GM21423 (cell line): ENCODE measurements at regions not wholly inside any gene's neighbourhood (a gene's known extent, or its start where the extent isn't known, plus 50 kb on each side); places are given as distances from the start of the nearest gene placed in this dataset.
A peak's percentile ranks its signal among the peaks of the same experiment; 100 is the strongest.
"Not testable (repeated sequence)": the region's sequence is repeated elsewhere in the genome, so short reads cannot be mapped to it uniquely, and the experiment has no call there.

Source experiments
- ATAC-seq: cut with Tn5 transposase; IDR thresholded peaks from one replicate; pipeline ENCODE4 v1.9.1; 2021; ENCODE audit warnings: mild to moderate bottlenecking, moderate library complexity; ENCODE audit not compliant: unreplicated experiment

DNA sequence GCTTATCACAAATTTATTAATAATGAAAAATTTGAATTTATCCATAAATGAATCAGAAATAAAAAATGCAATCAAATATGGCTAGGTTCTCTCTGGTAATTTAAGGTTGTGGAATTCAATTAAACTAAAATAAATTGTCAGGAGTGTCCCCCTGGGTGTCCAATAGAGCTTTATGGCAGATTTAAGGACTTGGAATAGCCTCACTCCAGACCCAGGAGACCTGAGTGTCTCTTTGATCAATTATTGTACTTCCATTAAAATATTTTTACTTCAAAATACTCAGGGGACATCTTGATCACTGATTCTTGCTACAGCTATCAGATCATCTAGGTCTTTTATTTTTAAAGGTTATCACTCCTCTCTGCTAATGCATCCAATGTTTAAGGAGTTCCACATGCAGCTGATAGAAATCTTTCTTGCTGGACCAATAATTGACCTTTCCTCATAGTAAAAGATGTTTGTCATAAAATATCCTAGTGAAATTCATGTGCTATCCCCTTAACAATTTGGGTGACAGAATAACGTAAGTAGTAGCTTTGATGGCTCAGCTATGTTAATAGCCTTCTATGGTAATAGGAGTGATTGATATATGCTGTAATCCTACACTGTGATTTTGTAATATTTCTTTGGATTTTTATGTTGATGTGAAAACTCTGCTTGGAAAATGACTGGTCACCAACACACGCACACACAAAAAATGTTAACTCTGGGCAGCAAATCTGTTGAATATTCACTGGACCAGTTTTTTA lies 395.3 kb downstream of the NYAP2 start:
- no peak for ATAC-seq

DNA sequence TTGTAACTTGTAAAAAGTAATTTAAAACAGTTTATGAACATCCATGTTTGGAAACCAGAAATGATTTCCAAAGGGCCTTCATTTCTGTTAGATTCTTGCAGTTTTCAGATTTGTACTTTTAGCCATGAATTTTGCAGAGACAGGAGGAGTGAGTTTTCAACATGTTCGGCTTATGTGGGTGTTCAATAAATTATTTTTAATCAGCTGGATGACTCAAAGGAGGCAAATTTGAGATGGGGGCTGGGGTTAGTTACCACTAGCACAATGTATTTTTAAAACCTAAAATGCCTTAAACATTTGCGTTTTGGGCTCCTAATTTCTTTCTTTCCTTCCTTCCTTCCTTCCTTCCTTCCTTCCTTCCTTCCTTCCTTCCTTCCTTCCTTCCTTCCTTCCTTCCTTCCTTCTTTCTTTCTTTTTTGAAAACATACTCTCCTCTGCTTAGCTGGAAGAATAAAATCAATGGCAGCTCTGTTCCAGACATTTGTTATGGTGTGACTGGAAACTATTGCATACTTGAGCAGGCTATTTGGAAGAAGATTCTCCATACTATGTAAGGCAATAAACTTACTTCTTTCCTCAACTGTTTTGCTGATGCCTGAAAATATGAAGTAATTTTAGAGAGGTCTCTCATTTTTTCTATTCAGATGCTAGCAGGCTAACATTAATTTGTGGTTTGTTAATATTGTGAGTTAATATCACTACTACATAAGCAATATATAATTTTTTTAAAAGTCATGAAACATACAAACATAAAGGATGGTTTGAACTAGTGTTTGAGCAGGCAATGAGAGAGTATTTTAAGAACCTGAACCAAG lies 394.4 kb downstream of the NYAP2 start:
- ATAC-seq: no peak

DNA sequence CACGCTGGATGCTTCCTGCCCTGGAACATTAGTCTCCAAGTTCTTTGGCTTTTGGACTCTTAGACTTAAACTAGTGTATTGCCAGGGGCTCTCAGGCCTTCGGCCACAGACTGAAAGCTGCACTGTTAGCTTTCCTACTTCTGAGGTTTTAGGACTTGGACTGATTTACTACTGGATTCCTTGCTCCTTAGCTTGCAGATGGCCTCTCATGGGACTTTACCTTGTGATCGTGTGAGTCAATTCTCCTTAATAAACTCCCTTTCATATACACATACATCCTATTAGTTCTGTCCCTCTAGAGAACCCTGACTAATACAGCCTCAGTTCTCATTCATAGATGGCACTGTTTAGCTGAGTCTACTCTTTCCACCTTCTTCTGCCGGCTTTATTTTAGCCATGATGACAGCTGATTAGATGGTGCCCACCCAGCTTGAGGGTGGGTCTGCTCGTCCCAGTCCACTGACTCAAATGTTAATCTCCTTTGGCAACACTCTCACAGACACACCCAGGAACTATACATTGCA lies 389.1 kb downstream of the NYAP2 start:
- no peak for ATAC-seq

DNA sequence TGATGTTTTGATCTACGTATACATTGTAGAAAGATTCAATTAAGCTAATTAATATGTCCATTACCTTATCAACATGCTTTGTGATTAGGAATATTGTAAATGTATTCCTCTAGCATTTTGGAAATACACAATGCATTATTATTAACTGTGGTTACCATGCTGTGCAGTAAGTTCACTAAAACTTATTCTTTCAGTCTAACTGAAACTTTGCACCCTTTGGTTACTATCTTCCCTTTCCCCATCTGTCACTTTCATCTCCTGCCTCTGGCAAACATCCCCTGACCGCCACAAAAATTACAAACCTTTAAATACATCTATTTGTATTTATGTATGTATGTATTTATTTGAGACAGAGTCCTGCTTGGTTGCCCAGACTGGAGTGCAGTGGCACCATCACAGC lies 388.0 kb downstream of the NYAP2 start:
- ATAC-seq: no peak

DNA sequence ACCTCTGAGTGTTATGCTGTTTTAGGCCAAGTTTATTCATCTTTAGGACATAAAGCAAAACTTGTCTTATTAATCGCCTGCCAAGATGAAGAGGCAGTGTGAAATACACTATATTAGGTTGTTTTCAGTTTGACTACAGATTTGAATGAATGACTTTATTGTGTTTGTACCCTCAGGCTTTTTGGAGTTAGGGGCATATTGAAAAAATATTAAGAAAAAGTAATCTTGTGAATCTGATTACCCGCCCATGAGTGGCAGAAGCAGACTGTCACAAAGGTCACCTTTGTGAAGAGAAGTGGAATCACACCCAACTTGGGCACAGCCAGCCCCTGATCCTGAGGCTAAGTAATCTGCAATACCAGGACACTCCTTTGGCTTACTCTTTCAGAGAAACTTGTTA lies 382.5 kb downstream of the NYAP2 start:
- no peak for ATAC-seq

DNA sequence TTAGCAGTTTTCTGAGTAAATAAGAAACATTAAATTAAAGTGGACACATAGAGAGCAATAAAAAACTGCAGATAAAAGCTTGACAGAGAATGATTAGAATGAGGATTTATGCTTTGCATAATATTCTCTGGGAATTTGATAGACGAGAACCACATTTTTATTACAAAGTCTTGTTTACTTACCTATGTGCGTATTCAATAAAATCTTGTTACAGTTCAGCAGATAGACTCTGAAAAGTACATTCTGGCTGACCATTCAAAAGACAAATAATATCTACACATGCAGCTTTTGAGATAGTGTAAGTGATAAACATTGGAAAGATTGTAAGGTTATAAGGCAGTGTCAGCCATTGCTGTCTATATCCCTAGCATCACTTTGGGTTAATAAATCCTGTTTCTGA lies 381.6 kb downstream of the NYAP2 start:
- ATAC-seq: no peak

DNA sequence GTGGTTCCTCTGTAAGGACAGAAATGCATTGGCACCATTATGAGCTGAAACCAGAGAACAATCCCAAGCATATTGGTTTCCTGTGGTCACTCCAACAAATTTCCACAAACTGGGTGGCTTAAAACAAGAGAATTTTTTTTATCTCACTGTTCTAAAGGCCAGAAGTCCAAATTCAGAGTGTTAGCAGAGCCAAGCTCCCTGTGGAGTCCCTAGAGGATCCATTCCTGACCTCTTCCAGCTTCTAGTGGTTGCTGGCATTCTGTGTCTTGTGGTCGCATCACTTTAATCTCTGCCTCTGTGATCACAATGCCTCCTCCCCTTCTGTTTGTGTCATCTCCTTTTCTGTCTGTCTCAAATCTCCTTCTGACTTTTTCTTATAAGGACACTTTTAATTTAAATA lies 380.3 kb downstream of the NYAP2 start:
- no peak for ATAC-seq

DNA sequence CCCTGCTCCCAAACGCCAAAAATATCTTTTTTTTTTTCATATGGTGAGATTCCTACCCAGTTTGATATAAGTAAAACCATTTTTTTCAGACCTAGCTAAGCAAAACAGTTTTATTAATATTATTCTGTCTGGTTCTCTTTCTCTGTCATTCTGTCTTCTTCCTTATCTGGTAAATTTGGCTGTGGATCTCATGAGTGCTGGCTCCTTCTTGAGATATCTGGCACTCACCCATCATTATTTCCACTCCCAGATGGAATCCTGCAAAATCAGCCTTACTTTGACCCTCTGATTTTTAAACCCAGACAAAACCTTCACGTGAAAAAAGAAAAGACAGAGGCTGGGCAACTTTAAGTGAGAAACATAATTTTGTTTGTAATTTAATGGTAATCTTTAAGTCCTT lies 373.6 kb downstream of the NYAP2 start:
- no peak for ATAC-seq

DNA sequence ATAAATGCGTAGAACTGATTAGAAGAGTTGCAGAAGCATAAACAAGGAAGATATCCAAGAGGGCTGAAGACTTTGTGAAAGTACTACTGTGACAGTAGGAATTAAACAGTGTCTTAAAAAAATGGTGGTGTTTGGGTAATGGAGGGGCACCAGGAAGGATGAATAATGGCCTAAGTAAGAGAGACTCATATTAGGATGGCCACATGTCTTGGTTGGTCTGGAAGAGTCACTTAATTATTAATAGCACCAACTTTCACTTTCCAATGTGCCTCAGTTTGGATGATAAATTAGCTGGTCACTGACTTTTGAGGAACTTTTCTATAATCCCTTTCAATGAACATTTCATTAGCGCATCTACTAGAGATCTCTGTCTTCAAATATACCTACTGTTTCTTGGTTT lies 372.2 kb downstream of the NYAP2 start:
- ATAC-seq: peak; percentile 61

DNA sequence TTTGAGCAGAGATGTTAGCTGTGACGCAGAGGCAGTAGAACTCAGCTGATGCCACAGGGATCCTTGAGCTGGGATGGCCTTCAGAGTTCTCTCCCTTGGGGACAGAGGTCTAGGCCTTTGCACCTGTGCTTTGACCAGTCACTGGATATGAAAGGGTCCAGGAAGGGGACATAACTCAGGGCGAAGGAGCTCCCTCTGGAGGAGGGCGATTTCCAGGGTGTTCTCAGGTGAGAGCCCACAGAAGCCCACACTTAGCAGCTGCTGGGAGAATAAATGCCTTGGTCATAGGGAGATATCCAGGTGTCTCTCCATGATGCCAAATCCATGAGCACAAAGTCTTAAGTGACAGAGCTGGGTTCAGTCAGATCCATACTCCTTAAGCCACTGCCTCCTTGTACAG lies 369.2 kb downstream of the NYAP2 start:
- ATAC-seq: no peak

DNA sequence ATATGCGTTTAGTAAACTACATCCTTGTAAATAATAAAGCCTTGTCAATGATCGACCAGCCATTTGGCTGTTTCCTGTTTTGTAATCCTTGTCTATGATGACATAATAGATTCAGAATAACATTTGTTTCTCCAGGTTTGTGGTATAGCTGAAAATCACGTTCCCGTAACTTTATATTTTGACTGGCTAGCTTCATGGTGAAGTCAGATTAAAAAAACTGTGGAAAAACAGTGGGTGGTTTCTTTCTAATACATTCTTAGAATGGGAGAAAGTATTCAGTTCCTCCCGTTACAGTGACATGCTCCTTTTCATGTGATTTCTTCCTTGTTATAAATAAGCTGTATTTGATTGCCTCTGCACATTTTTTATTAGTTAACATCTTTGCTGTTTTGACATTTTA lies 366.9 kb downstream of the NYAP2 start:
- no peak for ATAC-seq

DNA sequence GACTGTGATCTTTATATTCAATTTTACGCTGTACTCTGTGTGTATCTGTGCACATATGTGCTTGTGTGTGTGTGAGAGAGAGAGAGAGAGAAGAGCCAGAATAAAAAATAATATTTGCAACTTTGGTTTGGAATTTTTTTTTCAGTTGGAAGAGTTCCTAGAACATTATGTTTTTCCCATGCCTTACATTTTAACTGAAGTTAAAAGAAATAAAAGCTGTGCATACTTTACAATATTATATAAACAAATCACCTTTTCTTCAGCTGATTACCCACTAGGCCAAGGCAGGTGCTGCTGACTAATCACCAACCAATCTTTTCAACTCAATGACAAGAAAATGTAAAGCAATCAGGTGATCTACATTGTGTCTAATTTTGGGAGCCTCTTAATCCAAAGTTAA lies 366.3 kb downstream of the NYAP2 start:
- no peak for ATAC-seq

DNA sequence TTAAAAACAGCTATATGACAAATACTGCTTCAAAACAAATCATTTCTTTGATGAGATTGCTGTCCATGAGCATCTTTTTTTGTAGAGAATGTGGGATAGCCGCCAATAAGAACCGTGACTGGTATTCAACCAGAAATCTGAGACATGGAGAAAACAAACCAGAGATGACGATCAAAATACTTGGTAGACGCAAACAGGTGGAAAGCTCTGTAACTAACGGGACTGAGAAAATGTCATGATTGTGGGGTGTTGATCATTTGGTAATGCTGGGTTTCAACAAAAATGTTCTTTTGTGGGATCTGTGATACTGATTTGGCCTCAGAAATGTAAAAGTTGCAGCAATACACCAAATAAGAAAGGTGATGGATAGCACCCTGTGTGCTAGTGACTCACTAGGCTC lies 364.8 kb downstream of the NYAP2 start:
- no peak for ATAC-seq

DNA sequence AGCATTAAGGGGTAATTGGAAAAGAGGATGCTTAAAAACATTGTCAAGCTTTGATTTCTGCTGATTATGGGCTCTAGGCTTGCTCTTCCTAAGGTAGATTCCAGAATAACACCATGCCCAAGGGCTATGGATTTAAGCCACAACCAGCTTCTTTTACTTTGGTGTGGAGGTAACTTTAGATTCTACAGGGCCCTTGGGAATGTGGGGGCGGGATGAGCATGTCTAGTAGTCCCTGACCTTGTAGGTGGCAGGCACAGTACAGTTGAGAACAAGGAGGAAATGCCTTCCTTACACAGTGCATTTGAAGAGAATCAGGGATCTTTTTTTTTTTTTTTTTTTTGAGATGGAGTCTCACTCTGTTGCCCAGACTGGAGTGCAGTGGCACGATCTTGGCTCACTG lies 364.2 kb downstream of the NYAP2 start:
- no peak for ATAC-seq

DNA sequence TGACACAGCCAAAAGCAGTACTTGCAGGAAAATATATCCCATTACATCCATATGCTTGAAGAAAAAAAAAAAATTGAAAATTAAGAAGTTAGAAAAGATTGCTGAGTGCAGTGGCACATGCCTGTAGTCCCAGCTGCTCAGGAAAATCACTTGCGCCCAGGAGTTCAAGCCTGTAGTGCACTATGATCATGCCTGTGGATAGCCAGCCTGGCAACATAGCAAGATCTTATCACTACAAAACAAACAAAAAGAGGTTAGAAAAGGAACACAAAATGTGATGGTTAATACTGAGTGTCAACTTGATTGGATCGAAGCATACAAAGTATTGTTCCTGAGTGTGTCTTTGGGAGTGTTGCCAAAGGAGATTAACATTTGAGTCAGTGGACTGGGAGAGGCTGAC lies 361.9 kb downstream of the NYAP2 start:
- no peak for ATAC-seq

DNA sequence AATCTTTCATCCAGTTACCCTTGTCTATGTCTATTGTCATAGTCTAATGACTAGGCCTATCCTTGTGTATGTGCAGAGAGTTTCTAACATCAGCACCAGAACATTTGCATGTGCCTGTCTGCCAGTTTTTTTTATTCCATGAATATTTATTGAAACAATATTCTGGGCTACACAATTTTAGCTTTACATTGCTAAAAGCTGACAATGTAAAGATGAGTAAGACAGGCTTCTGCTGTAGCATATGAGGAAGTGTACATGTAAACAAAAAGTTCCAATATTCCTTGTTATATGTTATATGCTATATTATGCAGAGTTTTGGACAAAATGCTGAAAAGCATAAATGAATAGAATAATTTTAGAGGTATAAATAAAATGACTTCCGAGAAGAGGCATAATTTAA lies 357.7 kb downstream of the NYAP2 start:
- no peak for ATAC-seq

DNA sequence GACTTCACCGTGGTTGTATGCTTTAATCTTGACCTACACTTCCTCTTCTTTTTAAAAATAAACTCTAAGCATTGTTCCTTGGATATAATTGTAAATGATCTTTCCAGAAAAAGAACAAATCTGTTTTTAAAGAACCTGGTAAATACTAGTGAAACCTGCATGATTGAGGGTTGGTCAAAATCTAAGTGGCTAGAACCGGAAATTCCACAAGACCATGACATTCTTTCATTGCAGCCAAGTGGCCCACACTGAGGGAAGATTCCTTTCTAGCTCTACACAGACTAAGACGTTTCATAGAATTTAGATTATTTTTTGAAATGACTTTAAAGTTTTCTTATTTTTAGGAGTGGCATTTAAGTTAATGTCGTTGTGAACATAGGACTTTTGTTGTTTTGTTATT lies 356.7 kb downstream of the NYAP2 start:
- no peak for ATAC-seq

DNA sequence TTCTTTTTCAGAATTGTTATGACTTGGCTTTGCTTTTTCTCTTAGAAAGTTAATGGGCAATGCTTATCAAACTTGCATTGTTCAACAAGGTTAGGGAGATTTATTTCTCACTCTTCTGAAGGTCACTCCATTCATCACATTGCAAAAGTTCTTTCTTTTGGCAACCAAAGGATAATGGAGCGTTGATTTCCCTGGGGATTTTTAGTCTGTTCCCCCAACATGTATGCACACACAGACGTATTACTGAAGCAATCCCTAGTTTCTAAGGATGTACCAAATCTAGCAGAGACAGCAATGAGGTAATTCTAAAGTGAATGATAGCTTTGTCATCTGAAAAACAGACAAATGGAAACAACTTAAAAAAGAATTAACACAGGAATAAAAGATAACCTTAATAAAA lies 349.1 kb downstream of the NYAP2 start:
- ATAC-seq: no peak

DNA sequence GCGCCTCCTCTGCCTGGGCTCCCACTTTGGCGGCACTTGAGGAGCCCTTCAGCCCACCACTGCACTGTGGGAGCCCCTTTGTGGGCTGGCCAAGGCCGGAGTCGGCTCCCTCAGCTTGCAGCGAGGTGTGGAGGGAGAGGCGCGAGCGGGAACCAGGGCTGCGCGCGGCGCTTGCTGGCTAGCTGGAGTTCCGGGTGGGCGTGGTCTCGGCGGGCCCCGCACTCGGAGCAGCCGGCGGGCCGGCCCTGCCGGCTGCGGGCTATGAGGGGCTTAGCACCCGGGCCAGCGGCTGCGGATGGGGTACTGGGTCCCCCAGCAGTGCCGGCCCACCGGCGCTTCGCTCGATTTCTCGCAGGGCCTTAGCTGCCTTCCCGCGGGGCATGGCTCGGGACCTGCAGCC lies 344.5 kb downstream of the NYAP2 start:
- not testable (repeated sequence) for ATAC-seq

DNA sequence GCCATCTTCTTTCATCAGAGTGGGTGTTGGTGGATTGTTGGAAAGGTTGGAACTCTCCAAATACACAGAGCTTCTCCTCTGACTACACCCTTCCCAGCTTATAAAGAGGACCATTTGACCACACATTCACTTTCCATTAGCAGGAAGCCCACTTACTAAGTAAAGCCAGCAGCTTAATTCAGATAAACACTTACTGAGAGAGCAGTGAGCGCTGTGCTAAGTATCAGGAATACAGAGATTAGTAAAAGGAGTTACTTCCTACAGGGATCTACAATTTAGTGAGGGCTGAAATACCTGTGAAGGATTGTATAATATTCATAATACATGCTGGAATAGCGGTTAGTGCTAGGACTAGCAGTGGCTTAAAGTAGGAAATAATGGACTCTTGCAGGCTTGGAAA lies 343.0 kb downstream of the NYAP2 start:
- no peak for ATAC-seq

DNA sequence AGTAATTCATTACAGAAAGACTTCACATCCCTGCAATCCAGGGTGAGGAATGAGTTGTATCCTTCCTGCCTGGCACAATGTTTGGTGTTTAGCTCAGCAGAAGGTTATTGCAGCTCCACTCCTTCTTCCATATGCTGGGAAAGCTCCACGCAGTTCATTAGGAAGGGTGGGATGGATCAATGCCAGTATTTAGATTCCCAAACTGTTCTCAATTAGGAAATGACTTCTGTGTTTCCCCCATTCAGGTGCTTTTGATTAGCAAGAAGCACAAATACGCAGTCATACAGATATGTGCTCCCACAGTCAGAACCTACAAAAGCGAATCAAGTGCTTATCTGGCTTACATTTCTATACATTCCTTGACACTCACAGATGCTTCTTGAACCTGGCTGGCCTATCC lies 340.6 kb downstream of the NYAP2 start:
- ATAC-seq: no peak

DNA sequence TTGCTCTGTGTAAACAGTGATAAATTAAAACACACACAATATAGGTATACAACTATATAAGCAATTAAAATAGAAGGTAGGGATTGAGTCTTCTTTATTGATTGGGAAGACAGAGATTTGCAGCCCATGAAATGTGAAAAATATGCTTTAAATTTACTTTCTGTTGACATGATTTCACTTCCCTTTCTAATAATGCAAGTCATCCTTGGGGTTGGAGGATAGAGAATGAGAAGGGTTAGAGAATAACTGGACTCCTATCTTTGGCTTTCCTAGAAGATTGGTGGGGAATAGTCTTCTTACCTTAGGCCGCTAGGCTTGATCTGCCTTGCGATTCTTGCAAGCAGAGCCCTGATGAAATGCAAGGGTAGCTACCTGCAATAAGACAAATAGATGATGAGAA lies 339.8 kb downstream of the NYAP2 start:
- ATAC-seq: no peak
